PFSK-1 (cell line): ENCODE measurements at regions not wholly inside any gene's neighbourhood (a gene's known extent, or its start where the extent isn't known, plus 50 kb on each side); places are given as distances from the start of the nearest gene placed in this dataset.

Source experiments
- FOXP2 ChIP-seq: optimal IDR thresholded peaks from 2 replicates; pipeline ENCODE3; 2011; ENCODE audit warnings: borderline replicate concordance, control low read depth, inconsistent platforms; ENCODE audit not compliant: insufficient read depth; ENCODE audit errors: extremely low read length, extremely low read depth
- POLR2AphosphoS5 ChIP-seq: IDR thresholded peaks from 2 replicates; pipeline ENCODE4 v1.6.1; 2012; ENCODE audit warnings: low read depth, mild to moderate bottlenecking, control low read depth, low read length, moderate library complexity
- REST ChIP-seq, 2 experiments: IDR thresholded peaks; 2 replicates each; pipeline versions ENCODE4 v1.6.1 to v1.8.0; 2011 to 2012; ENCODE audit warnings: low read depth in 2 of 2, low read length in 2 of 2, control low read depth in 1 of 2, inconsistent platforms in 1 of 2, mild to moderate bottlenecking in 1 of 2, moderate library complexity in 1 of 2; ENCODE audit not compliant: insufficient read depth in 1 of 2
- SIN3A ChIP-seq: IDR thresholded peaks from 2 replicates; pipeline ENCODE4 v1.6.1; 2012; ENCODE audit warnings: mild to moderate bottlenecking, low read length, moderate library complexity, borderline replicate concordance; ENCODE audit not compliant: insufficient read depth
- TAF1 ChIP-seq: IDR thresholded peaks from 2 replicates; pipeline ENCODE4 v1.6.1; 2012; ENCODE audit warnings: low read length, control low read depth, borderline replicate concordance; ENCODE audit not compliant: insufficient read depth

GRCh38 chr13:48892053-48892687 is 83.5 kb upstream of the FNDC3A start:
- no peak for TF ChIP-seq TAF1
- TF ChIP-seq SIN3A: no peak
- peak; percentile 80 to 88 for TF ChIP-seq REST (IDR thresholded peaks at IDR 0.05; ENCODE audit: insufficient read depth in 1 of 2, low read depth in 2 of 2, low read length in 2 of 2)

- no peak for TF ChIP-seq FOXP2
- TF ChIP-seq POLR2AphosphoS5: no peak
- TF ChIP-seq SIN3A: no peak
- TF ChIP-seq TAF1: no peak
- TF ChIP-seq REST (IDR thresholded peaks at IDR 0.05; ENCODE audit: insufficient read depth in 1 of 2, low read depth in 2 of 2, low read length in 2 of 2): no peak
Measured at GRCh38 chr13:48892688-48893075, 83.0 kb upstream of the FNDC3A start.

GRCh38 chr13:48896312-48896711 is 79.4 kb upstream of the FNDC3A start:
- TF ChIP-seq SIN3A: no peak
- TF ChIP-seq FOXP2: no peak
- no peak for TF ChIP-seq POLR2AphosphoS5
- TF ChIP-seq TAF1: no peak
- TF ChIP-seq REST (IDR thresholded peaks at IDR 0.05; ENCODE audit: insufficient read depth in 1 of 2, low read depth in 2 of 2, low read length in 2 of 2): no peak

- TF ChIP-seq FOXP2 (no peak), SIN3A (no peak), TAF1 (no peak)
Measured at GRCh38 chr13:48901781-48902180, 73.9 kb upstream of the FNDC3A start.

GRCh38 chr13:48902368-48902767 is 73.3 kb upstream of the FNDC3A start:
- TF ChIP-seq REST (IDR thresholded peaks at IDR 0.05; ENCODE audit: insufficient read depth in 1 of 2, low read depth in 2 of 2, low read length in 2 of 2) (no peak), FOXP2 (no peak), SIN3A (no peak), POLR2AphosphoS5 (no peak), TAF1 (no peak)
